ENCODE measurements at regions not wholly inside any gene's neighbourhood (a gene's known extent, or its start where the extent isn't known, plus 50 kb on each side); places are given as distances from the start of the nearest gene placed in this dataset.
"Not testable (repeated sequence)": the region's sequence is repeated elsewhere in the genome, so short reads cannot be mapped to it uniquely, and the experiment has no call there.

DNA sequence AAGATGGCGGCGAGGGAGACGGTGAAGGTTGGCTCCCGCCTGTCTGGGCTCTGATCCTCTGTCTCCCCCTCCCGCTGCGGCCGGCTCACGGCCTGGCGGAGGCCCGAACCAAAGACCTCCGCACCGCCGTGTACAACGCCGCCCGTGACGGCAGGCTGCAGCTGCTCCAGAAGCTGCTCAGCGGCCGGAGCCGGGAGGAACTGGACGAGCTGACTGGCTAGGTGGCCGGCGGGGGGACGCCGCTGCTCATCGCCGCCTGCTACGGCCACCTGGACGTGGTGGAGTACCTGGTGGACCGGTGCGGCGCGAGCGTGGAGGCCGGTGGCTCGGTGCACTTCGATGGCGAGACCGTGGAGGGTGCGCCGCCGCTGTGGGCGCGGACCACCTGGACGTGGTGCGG lies 516.5 kb downstream of the TUBA3C start:
- TF ChIP-seq, protein P1, sequence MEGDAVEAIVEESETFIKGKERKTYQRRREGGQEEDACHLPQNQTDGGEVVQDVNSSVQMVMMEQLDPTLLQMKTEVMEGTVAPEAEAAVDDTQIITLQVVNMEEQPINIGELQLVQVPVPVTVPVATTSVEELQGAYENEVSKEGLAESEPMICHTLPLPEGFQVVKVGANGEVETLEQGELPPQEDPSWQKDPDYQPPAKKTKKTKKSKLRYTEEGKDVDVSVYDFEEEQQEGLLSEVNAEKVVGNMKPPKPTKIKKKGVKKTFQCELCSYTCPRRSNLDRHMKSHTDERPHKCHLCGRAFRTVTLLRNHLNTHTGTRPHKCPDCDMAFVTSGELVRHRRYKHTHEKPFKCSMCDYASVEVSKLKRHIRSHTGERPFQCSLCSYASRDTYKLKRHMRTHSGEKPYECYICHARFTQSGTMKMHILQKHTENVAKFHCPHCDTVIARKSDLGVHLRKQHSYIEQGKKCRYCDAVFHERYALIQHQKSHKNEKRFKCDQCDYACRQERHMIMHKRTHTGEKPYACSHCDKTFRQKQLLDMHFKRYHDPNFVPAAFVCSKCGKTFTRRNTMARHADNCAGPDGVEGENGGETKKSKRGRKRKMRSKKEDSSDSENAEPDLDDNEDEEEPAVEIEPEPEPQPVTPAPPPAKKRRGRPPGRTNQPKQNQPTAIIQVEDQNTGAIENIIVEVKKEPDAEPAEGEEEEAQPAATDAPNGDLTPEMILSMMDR (IDR thresholded peaks at IDR 0.05 in 8 of 11, conservative IDR thresholded peaks at IDR 0.05 in 3 of 11) = not testable (repeated sequence)
- not testable (repeated sequence) for TF ChIP-seq POLR2AphosphoS5, POLR2A (IDR thresholded peaks at IDR 0.05)
